BLaER1 treated with 17β-estradiol and CSF1 and Interleukin-3, amounts not matched to agents 10 nM and 100 nM (cell line): ENCODE measurements at regions not wholly inside any gene's neighbourhood (a gene's known extent, or its start where the extent isn't known, plus 50 kb on each side); places are given as distances from the start of the nearest gene placed in this dataset.
"Not testable (repeated sequence)": the region's sequence is repeated elsewhere in the genome, so short reads cannot be mapped to it uniquely, and the experiment has no call there.

Experiments
- H3K27ac ChIP-seq, 11 experiments: shearing (Covaris generic); formaldehyde crosslinking; 2 replicates each; pipeline ENCODE4 v1.8.1; 2022
- H3K27me3 ChIP-seq, 11 experiments: shearing (Covaris generic); formaldehyde crosslinking; 2 replicates each; pipeline ENCODE4 v1.8.1; 2022
- H3K36me3 ChIP-seq, 11 experiments: shearing (Covaris generic); formaldehyde crosslinking; 2 replicates each; pipeline ENCODE4 v1.8.1; 2022
- H3K4me1 ChIP-seq, 10 experiments: shearing (Covaris generic); formaldehyde crosslinking; 2 replicates each; pipeline ENCODE4 v1.8.1; 2022
- H3K4me2 ChIP-seq, 11 experiments: shearing (Covaris generic); formaldehyde crosslinking; 2 replicates each; pipeline ENCODE4 v1.8.1; 2022
- H3K4me3 ChIP-seq, 10 experiments: shearing (Covaris generic); formaldehyde crosslinking; 2 replicates each; pipeline ENCODE4 v1.8.1; 2022
- H3K9ac ChIP-seq, 11 experiments: shearing (Covaris generic); formaldehyde crosslinking; 2 replicates each; pipeline ENCODE4 v1.8.1; 2022
- H3K9me3 ChIP-seq, 11 experiments: shearing (Covaris generic); formaldehyde crosslinking; replicated peaks in 1 of 11; 2 replicates each; pipeline ENCODE4 v1.8.1; 2022
- H4K20me1 ChIP-seq, 11 experiments: shearing (Covaris generic); formaldehyde crosslinking; 2 replicates each; pipeline ENCODE4 v1.8.1; 2022
- Cebpa-rat ChIP-seq, 11 experiments: shearing (Covaris generic); IDR thresholded peaks; 2 replicates each; pipeline ENCODE4 v1.8.1; 2022

- Histone ChIP-seq H3K4me3 (no peak overlapping the region), H3K36me3 (no peaks in the 10 kb centered on the region), H4K20me1 (no peaks in the 10 kb centered on the region), H3K27me3 (no peaks in the 10 kb centered on the region), H3K27ac (peak overlapping the region in 5 of 11 experiments; percentile 10 to 36 (median 18); a peak in 6 of 22 replicates), H3K4me1 (peaks cover 12 to 17% (median 13%) of the 10 kb centered on the region in 10 experiments), H3K9me3 (no peaks in the 10 kb centered on the region), H3K9ac (no peak overlapping the region), H3K4me2 (peak overlapping the region; percentile 48 to 79 (median 70))
- no peak for TF ChIP-seq Cebpa-rat (IDR thresholded peaks at IDR 0.05)
These were observed 172.7 kb downstream of the SLITRK1 start for GRCh38 chr13:83709426-83710132.

- Histone ChIP-seq H3K9ac (no peak overlapping the region), H3K27ac (no peak overlapping the region), H3K4me3 (no peak overlapping the region), H3K4me2 (no peak overlapping the region), H3K27me3 (no peaks in the 10 kb centered on the region), H3K4me1 (no peaks in the 10 kb centered on the region), H3K36me3 (no peaks in the 10 kb centered on the region), H4K20me1 (no peaks in the 10 kb centered on the region), H3K9me3 (no peaks in the 10 kb centered on the region)
- TF ChIP-seq Cebpa-rat (IDR thresholded peaks at IDR 0.05): no peak
These were observed 180.3 kb downstream of the SLITRK1 start for GRCh38 chr13:83702021-83702420.

DNA sequence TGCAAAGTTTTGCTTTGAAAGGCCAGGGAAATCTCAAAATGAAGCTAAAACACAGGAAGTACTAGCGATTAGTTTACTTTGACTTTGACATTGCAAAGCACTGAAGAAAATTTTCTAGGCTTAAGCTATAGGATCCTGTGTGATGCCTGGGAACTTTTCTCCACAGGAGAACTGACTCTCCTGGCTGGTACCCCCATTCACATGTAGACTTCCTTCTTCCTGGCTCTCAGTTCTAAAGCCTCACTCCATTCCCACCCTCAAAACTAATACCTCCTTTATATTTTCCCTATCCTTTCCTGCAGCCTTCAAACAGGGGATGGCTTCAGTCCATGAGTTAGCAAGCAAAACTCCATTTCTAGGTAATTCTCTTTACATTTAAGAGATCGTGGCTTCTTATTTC lies 189.5 kb downstream of the SLITRK1 start:
- Histone ChIP-seq H4K20me1 (no peaks in the 10 kb centered on the region), H3K4me1 (no peaks in the 10 kb centered on the region), H3K36me3 (no peaks in the 10 kb centered on the region), H3K4me2 (no peak overlapping the region), H3K27ac (no peak overlapping the region), H3K9ac (no peak overlapping the region), H3K9me3 (no peaks in the 10 kb centered on the region), H3K4me3 (no peak overlapping the region), H3K27me3 (no peaks in the 10 kb centered on the region)
- no peak for TF ChIP-seq Cebpa-rat (IDR thresholded peaks at IDR 0.05)

- Histone ChIP-seq H3K4me2 (no peak overlapping the region), H3K9me3 (no peaks in the 10 kb centered on the region), H3K4me1 (no peaks in the 10 kb centered on the region), H3K27me3 (no peaks in the 10 kb centered on the region), H3K4me3 (no peak overlapping the region), H3K27ac (no peak overlapping the region), H3K9ac (no peak overlapping the region), H3K36me3 (no peaks in the 10 kb centered on the region), H4K20me1 (no peaks in the 10 kb centered on the region)
- no peak for TF ChIP-seq Cebpa-rat (IDR thresholded peaks at IDR 0.05)
These were observed 190.3 kb downstream of the SLITRK1 start for GRCh38 chr13:83691966-83692365.

DNA sequence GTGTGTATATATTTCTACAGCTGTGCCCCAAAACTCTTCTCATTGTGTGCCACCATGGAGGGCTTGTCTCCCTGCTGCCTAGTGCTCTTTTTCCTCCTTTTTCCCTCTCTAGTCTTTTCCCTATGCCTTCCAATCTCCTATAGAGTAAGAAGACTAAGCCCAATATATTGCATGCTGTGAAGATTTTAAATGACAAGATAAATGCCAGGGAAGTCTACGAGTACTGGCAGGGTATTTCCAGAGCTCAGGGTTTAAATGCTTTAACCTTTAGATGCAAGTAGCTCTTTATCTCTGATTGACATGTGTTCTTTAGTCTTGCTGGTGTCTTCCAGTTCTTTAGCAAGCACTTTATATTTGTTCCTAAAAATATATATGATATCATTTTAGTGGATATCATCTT lies 200.7 kb downstream of the SLITRK1 start:
- TF ChIP-seq Cebpa-rat (IDR thresholded peaks at IDR 0.05): no peak
- Histone ChIP-seq H3K9me3 (no peaks in the 10 kb centered on the region), H3K4me3 (no peak overlapping the region)

GRCh38 chr13:83677985-83678384 lies 204.3 kb downstream of the SLITRK1 start:
- H3K4me3 ChIP-seq: no peak overlapping the region
- H3K36me3 ChIP-seq: no peaks in the 10 kb centered on the region
- H3K9me3 ChIP-seq: peaks cover 0 to 4% (median 0%) of the 10 kb centered on the region in 11 experiments; a peak in 1 of 22 replicates
- no peak overlapping the region for H3K27ac ChIP-seq
- H3K9ac ChIP-seq: no peak overlapping the region
- H3K4me2 ChIP-seq: no peak overlapping the region
- H3K4me1 ChIP-seq: no peaks in the 10 kb centered on the region
- no peaks in the 10 kb centered on the region for H3K27me3 ChIP-seq
- TF ChIP-seq Cebpa-rat (IDR thresholded peaks at IDR 0.05): no peak
- H4K20me1 ChIP-seq: no peaks in the 10 kb centered on the region

More for the DNA sequence above, 200.7 kb downstream of the SLITRK1 start:
- Histone ChIP-seq H3K4me2 (no peak overlapping the region), H3K9ac (no peak overlapping the region), H3K4me1 (no peaks in the 10 kb centered on the region), H4K20me1 (no peaks in the 10 kb centered on the region), H3K36me3 (no peaks in the 10 kb centered on the region), H3K27me3 (no peaks in the 10 kb centered on the region), H3K27ac (no peak overlapping the region)

DNA sequence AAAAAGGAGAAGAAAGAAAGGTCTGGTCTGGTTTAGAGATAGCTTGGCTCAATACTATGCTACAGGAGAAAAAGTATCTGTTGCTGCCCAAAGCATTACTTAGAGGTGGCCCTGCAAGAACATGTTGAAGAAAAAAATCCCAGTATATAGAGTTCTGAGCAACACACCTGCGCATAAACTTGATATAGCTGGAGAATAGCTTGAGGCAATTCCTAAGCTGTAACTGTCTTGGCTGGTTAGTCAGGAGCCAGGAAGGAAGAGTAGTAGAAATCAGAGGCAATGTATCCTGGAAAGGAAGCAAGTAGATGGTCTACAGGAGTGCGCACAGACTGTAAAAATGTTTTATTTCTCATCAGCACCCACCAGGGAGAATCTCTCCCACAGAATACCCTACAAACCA lies 209.7 kb downstream of the SLITRK1 start:
- H3K4me3 ChIP-seq: no peak overlapping the region
- peaks cover 0 to 14% (median 6%) of the 10 kb centered on the region in 11 experiments; a peak in 9 of 22 replicates for H3K9me3 ChIP-seq
- H3K9ac ChIP-seq: no peak overlapping the region
- no peak overlapping the region for H3K4me2 ChIP-seq
- no peaks in the 10 kb centered on the region for H4K20me1 ChIP-seq
- H3K27me3 ChIP-seq: no peaks in the 10 kb centered on the region
- no peaks in the 10 kb centered on the region for H3K4me1 ChIP-seq
- TF ChIP-seq Cebpa-rat (IDR thresholded peaks at IDR 0.05): no peak
- no peak overlapping the region for H3K27ac ChIP-seq
- H3K36me3 ChIP-seq: no peaks in the 10 kb centered on the region

DNA sequence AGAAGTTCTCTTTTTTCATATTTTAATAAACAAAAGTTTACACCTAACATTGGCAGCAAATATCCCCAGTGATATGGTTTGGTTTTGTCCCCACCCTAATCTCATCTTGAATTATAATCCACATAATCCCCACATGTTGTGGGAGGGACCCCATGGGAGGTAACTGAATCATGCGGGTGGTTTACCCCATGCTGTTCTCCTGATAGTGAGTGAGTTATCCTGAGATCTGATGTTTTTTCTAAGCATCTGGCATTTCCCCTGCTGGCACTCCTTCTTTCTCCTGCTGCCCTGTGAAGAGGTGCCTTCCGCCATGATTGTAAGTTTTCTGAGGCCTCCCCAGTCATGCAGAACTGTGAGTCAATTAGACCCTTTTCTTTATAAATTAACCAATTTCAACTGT lies 214.7 kb downstream of the SLITRK1 start:
- Histone ChIP-seq H4K20me1 (no peaks in the 10 kb centered on the region), H3K4me1 (no peaks in the 10 kb centered on the region), H3K9ac (no peak overlapping the region)

GRCh38 chr13:83666141-83666540 lies 216.1 kb downstream of the SLITRK1 start:
- Histone ChIP-seq H4K20me1 (no peaks in the 10 kb centered on the region), H3K4me1 (no peaks in the 10 kb centered on the region), H3K9me3 (peaks cover 0 to 14% (median 6%) of the 10 kb centered on the region in 11 experiments; a peak in 8 of 22 replicates), H3K27ac (no peak overlapping the region), H3K27me3 (no peaks in the 10 kb centered on the region), H3K36me3 (no peaks in the 10 kb centered on the region), H3K4me3 (no peak overlapping the region), H3K4me2 (no peak overlapping the region), H3K9ac (no peak overlapping the region)
- TF ChIP-seq Cebpa-rat (IDR thresholded peaks at IDR 0.05): no peak

More for the DNA sequence above, 214.7 kb downstream of the SLITRK1 start:
- Histone ChIP-seq H3K9me3 (peaks cover 0 to 14% (median 6%) of the 10 kb centered on the region in 11 experiments; a peak in 8 of 22 replicates), H3K36me3 (no peaks in the 10 kb centered on the region), H3K4me3 (no peak overlapping the region), H3K4me2 (no peak overlapping the region), H3K27me3 (no peaks in the 10 kb centered on the region), H3K27ac (no peak overlapping the region)
- no peak for TF ChIP-seq Cebpa-rat (IDR thresholded peaks at IDR 0.05)

- Histone ChIP-seq H3K9ac (no peak overlapping the region), H3K36me3 (no peaks in the 10 kb centered on the region), H3K4me2 (no peak overlapping the region), H3K4me1 (no peaks in the 10 kb centered on the region), H3K9me3 (peaks cover 0 to 8% (median 0%) of the 10 kb centered on the region in 11 experiments; a peak in 1 of 22 replicates), H3K27me3 (no peaks in the 10 kb centered on the region), H3K27ac (no peak overlapping the region; a peak in 1 of 22 replicates), H4K20me1 (no peaks in the 10 kb centered on the region), H3K4me3 (no peak overlapping the region)
- no peak for TF ChIP-seq Cebpa-rat (IDR thresholded peaks at IDR 0.05)
These were observed 225.0 kb downstream of the SLITRK1 start for GRCh38 chr13:83657281-83657680.

DNA sequence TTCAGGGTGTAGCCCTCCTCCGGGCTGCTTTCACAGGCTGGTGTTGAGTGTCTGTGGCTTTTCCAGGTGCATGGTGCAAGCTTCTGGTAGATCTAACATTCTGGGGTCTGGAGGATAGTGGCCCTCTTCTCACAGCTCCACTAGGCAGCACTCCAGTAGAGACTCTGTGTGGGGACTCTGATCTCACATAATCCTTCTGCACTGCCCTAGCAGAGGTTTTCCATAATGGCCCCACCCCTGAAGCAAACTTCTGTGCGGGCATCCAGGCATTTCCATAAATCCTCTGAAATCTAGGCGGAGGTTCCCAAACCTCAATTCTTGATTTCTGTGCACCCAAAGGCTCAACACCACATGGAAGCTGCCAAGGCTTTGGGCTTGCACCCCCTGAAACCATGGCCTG lies 239.7 kb downstream of the SLITRK1 start:
- peaks cover 0 to 13% (median 4%) of the 10 kb centered on the region in 11 experiments; a peak in 9 of 22 replicates for H3K9me3 ChIP-seq
- not testable (repeated sequence) for H3K4me1 ChIP-seq, H3K36me3 ChIP-seq, H3K4me2 ChIP-seq, H3K27ac ChIP-seq, H3K4me3 ChIP-seq, H3K9ac ChIP-seq, H3K27me3 ChIP-seq, H4K20me1 ChIP-seq
